ENCODE measurements at regions not wholly inside any gene's neighbourhood (a gene's known extent, or its start where the extent isn't known, plus 50 kb on each side); places are given as distances from the start of the nearest gene placed in this dataset.

DNA sequence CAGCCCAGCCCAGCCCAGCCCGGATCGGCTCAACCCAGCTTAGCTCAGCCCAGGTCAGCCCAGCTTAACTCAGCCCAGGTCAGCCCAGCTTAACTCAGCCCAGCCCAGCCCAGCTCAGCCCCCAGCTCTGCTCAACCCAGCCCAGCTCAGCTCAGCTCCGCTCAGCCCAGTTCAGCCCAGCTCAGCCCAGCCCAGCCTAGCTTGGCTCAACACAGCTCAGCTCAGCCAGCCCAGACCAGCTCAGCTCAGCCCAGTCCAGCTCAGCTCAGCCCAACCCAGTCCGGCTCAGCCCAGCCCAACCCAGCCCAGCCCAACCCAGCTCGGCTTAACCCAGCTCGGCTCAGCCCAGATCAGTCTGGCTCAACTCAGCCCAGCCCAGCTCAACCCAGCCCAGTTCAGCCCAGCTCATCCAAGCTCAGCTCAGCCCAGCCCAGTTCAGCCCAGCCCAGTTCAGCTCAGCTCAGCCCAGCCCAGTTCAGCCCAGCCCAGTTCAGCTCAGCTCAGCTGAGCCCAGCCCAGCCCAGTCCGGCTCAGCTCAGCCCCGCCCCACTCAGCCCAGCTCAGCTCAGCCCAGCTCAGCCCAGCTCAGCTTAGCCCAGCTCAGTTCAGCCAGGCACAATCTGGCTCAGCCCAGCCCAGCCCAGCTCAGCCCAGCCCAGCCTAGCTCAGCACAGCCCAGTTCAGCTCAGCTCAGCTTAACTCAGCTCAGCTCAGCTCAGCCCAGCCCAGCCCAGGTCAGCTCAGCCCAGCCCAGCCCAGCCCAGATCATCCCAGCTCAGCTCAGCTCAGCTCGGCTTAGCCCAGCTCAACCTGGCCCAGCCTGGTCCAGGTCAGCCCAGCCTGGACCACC, 331.7 kb downstream of the TMEM121 start (continued):
- TF ChIP-seq EP300 (IDR thresholded peaks at IDR 0.05; ENCODE audit: borderline replicate concordance in 1 of 2, low read depth in 2 of 2, low read length in 2 of 2) = no peak
- no peak for TF ChIP-seq SIRT6 (IDR thresholded peaks at IDR 0.05; ENCODE audit: low read length)
- no peak for TF ChIP-seq ATF3 (IDR thresholded peaks at IDR 0.05; ENCODE audit: insufficient read depth, low read depth, low read length)
- no peak for TF ChIP-seq CBX5 (IDR thresholded peaks at IDR 0.05; ENCODE audit: low read depth, low read length)
- no peak for TF ChIP-seq CHD2 (IDR thresholded peaks at IDR 0.05; ENCODE audit: low read length)
- TF ChIP-seq MAFK (IDR thresholded peaks at IDR 0.05; ENCODE audit: low read depth, low read length) = no peak
- TF ChIP-seq, protein P1, sequence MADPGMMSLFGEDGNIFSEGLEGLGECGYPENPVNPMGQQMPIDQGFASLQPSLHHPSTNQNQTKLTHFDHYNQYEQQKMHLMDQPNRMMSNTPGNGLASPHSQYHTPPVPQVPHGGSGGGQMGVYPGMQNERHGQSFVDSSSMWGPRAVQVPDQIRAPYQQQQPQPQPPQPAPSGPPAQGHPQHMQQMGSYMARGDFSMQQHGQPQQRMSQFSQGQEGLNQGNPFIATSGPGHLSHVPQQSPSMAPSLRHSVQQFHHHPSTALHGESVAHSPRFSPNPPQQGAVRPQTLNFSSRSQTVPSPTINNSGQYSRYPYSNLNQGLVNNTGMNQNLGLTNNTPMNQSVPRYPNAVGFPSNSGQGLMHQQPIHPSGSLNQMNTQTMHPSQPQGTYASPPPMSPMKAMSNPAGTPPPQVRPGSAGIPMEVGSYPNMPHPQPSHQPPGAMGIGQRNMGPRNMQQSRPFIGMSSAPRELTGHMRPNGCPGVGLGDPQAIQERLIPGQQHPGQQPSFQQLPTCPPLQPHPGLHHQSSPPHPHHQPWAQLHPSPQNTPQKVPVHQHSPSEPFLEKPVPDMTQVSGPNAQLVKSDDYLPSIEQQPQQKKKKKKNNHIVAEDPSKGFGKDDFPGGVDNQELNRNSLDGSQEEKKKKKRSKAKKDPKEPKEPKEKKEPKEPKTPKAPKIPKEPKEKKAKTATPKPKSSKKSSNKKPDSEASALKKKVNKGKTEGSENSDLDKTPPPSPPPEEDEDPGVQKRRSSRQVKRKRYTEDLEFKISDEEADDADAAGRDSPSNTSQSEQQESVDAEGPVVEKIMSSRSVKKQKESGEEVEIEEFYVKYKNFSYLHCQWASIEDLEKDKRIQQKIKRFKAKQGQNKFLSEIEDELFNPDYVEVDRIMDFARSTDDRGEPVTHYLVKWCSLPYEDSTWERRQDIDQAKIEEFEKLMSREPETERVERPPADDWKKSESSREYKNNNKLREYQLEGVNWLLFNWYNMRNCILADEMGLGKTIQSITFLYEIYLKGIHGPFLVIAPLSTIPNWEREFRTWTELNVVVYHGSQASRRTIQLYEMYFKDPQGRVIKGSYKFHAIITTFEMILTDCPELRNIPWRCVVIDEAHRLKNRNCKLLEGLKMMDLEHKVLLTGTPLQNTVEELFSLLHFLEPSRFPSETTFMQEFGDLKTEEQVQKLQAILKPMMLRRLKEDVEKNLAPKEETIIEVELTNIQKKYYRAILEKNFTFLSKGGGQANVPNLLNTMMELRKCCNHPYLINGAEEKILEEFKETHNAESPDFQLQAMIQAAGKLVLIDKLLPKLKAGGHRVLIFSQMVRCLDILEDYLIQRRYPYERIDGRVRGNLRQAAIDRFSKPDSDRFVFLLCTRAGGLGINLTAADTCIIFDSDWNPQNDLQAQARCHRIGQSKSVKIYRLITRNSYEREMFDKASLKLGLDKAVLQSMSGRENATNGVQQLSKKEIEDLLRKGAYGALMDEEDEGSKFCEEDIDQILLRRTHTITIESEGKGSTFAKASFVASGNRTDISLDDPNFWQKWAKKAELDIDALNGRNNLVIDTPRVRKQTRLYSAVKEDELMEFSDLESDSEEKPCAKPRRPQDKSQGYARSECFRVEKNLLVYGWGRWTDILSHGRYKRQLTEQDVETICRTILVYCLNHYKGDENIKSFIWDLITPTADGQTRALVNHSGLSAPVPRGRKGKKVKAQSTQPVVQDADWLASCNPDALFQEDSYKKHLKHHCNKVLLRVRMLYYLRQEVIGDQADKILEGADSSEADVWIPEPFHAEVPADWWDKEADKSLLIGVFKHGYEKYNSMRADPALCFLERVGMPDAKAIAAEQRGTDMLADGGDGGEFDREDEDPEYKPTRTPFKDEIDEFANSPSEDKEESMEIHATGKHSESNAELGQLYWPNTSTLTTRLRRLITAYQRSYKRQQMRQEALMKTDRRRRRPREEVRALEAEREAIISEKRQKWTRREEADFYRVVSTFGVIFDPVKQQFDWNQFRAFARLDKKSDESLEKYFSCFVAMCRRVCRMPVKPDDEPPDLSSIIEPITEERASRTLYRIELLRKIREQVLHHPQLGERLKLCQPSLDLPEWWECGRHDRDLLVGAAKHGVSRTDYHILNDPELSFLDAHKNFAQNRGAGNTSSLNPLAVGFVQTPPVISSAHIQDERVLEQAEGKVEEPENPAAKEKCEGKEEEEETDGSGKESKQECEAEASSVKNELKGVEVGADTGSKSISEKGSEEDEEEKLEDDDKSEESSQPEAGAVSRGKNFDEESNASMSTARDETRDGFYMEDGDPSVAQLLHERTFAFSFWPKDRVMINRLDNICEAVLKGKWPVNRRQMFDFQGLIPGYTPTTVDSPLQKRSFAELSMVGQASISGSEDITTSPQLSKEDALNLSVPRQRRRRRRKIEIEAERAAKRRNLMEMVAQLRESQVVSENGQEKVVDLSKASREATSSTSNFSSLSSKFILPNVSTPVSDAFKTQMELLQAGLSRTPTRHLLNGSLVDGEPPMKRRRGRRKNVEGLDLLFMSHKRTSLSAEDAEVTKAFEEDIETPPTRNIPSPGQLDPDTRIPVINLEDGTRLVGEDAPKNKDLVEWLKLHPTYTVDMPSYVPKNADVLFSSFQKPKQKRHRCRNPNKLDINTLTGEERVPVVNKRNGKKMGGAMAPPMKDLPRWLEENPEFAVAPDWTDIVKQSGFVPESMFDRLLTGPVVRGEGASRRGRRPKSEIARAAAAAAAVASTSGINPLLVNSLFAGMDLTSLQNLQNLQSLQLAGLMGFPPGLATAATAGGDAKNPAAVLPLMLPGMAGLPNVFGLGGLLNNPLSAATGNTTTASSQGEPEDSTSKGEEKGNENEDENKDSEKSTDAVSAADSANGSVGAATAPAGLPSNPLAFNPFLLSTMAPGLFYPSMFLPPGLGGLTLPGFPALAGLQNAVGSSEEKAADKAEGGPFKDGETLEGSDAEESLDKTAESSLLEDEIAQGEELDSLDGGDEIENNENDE (IDR thresholded peaks at IDR 0.05; ENCODE audit: insufficient replicate concordance, low read length) = no peak
- no peak for TF ChIP-seq SIX5 (IDR thresholded peaks at IDR 0.05; ENCODE audit: low read depth, low read length)

Data from H1 (cell line).